Osteoblast (primary cell): ENCODE measurements at regions not wholly inside any gene's neighbourhood (a gene's known extent, or its start where the extent isn't known, plus 50 kb on each side); places are given as distances from the start of the nearest gene placed in this dataset.

Source experiments
- DNase-seq: peaks from one replicate; pipeline ENCODE4 v3.0.0; 2011; ENCODE audit warnings: low spot score, mixed read lengths; ENCODE audit not compliant: insufficient read length; ENCODE audit errors: missing footprints
- H2AFZ ChIP-seq: 2 replicates; pipeline ENCODE4 v1.6.0; 2011; ENCODE audit warnings: mild to moderate bottlenecking, low read length
- H3K27ac ChIP-seq: 2 replicates; pipeline ENCODE4 v1.5.1; 2011; ENCODE audit warnings: mild to moderate bottlenecking, low read depth, low read length, moderate library complexity
- H3K27me3 ChIP-seq: 2 replicates; pipeline ENCODE4 v1.6.0; 2012; ENCODE audit warnings: mild to moderate bottlenecking, control low read depth, inconsistent platforms, low read length, moderate library complexity; ENCODE audit not compliant: insufficient read depth
- H3K36me3 ChIP-seq: 2 replicates; pipeline ENCODE4 v1.5.1; 2011; ENCODE audit warnings: mild to moderate bottlenecking, low read length, control low read depth, moderate library complexity; ENCODE audit not compliant: insufficient read depth
- H3K4me1 ChIP-seq: 2 replicates; pipeline ENCODE4 v1.5.1; 2011; ENCODE audit warnings: mild to moderate bottlenecking, low read length, control low read depth, moderate library complexity; ENCODE audit not compliant: insufficient read depth
- H3K4me2 ChIP-seq: 2 replicates; pipeline ENCODE4 v1.6.0; 2011; ENCODE audit warnings: mild to moderate bottlenecking, low read length; ENCODE audit not compliant: insufficient read depth
- H3K4me3 ChIP-seq: fragments of 200-600 bp; sonication (generic); 3 replicates; pipeline ENCODE4 v1.5.1; 2012; ENCODE audit warnings: mild to moderate bottlenecking, low read length, inconsistent platforms; ENCODE audit not compliant: insufficient read depth
- H3K79me2 ChIP-seq: 2 replicates; pipeline ENCODE4 v1.6.0; 2012; ENCODE audit warnings: mild to moderate bottlenecking, low read length, control low read depth, inconsistent platforms; ENCODE audit not compliant: insufficient read depth
- H3K9me3 ChIP-seq: 2 replicates; pipeline ENCODE4 v1.5.1; 2011; ENCODE audit warnings: low read depth, low read length, control low read depth
- H4K20me1 ChIP-seq: 2 replicates; pipeline ENCODE4 v1.6.0; 2012; ENCODE audit warnings: mild to moderate bottlenecking, low read length, control low read depth; ENCODE audit not compliant: insufficient read depth
- CTCF ChIP-seq: IDR thresholded peaks from 2 replicates; pipeline ENCODE4 v1.5.1; 2011; ENCODE audit warnings: mild to moderate bottlenecking, low read depth, low read length, moderate library complexity; ENCODE audit errors: extremely low read depth

GRCh38 chr16:87235810-87236515, 81.2 kb downstream of the C16orf95 start:
- no peaks in the 10 kb centered on the region for H3K79me2 ChIP-seq
- H3K9me3 ChIP-seq, result peaks cover 5% of the 10 kb centered on the region
- no peak overlapping the region for H2AFZ ChIP-seq
- DNase-seq, result no peak
- TF ChIP-seq CTCF, result peak; percentile 11
- no peak overlapping the region for H3K27ac ChIP-seq
- H3K36me3 ChIP-seq, result no peaks in the 10 kb centered on the region
- no peak overlapping the region for H3K4me3 ChIP-seq
- peaks cover 3% of the 10 kb centered on the region for H3K4me1 ChIP-seq
- no peaks in the 10 kb centered on the region for H4K20me1 ChIP-seq
- H3K4me2 ChIP-seq, result no peak overlapping the region
- H3K27me3 ChIP-seq, result no peaks in the 10 kb centered on the region

- peaks cover 3% of the 10 kb centered on the region for H3K4me1 ChIP-seq
- H3K27ac ChIP-seq, result no peak overlapping the region
- H3K79me2 ChIP-seq, result no peaks in the 10 kb centered on the region
- H4K20me1 ChIP-seq, result no peaks in the 10 kb centered on the region
- no peak overlapping the region for H2AFZ ChIP-seq
- no peak overlapping the region for H3K4me2 ChIP-seq
- H3K27me3 ChIP-seq, result no peaks in the 10 kb centered on the region
- TF ChIP-seq CTCF, result no peak
- no peak for DNase-seq
- H3K4me3 ChIP-seq, result no peak overlapping the region
- peaks cover 5% of the 10 kb centered on the region for H3K9me3 ChIP-seq
- H3K36me3 ChIP-seq, result no peaks in the 10 kb centered on the region
Observed at GRCh38 chr16:87236516-87237115, 80.6 kb downstream of the C16orf95 start.

GRCh38 chr16:87238361-87238715, 78.9 kb downstream of the C16orf95 start:
- no peak overlapping the region for H3K27ac ChIP-seq
- H4K20me1 ChIP-seq, result no peaks in the 10 kb centered on the region
- no peaks in the 10 kb centered on the region for H3K79me2 ChIP-seq
- H2AFZ ChIP-seq, result no peak overlapping the region
- TF ChIP-seq CTCF, result no peak
- H3K36me3 ChIP-seq, result no peaks in the 10 kb centered on the region
- H3K4me1 ChIP-seq, result peaks cover 3% of the 10 kb centered on the region
- DNase-seq, result no peak
- no peak overlapping the region for H3K4me2 ChIP-seq
- peaks cover 5% of the 10 kb centered on the region for H3K27me3 ChIP-seq
- H3K9me3 ChIP-seq, result no peaks in the 10 kb centered on the region
- no peak overlapping the region for H3K4me3 ChIP-seq

- no peaks in the 10 kb centered on the region for H3K36me3 ChIP-seq
- H3K9me3 ChIP-seq, result no peaks in the 10 kb centered on the region
- H3K79me2 ChIP-seq, result no peaks in the 10 kb centered on the region
- peaks cover 7% of the 10 kb centered on the region for H3K27me3 ChIP-seq
- H3K4me1 ChIP-seq, result peaks cover 3% of the 10 kb centered on the region
- DNase-seq, result no peak
- H3K4me3 ChIP-seq, result no peak overlapping the region
- no peak overlapping the region for H3K4me2 ChIP-seq
- TF ChIP-seq CTCF, result no peak
- H4K20me1 ChIP-seq, result no peaks in the 10 kb centered on the region
- no peak overlapping the region for H3K27ac ChIP-seq
- no peak overlapping the region for H2AFZ ChIP-seq
Observed at GRCh38 chr16:87239545-87239944, 77.6 kb downstream of the C16orf95 start.
